ENCODE measurements at regions not wholly inside any gene's neighbourhood (a gene's known extent, or its start where the extent isn't known, plus 50 kb on each side); places are given as distances from the start of the nearest gene placed in this dataset.
"Not testable (repeated sequence)": the region's sequence is repeated elsewhere in the genome, so short reads cannot be mapped to it uniquely, and the experiment has no call there.

DNA sequence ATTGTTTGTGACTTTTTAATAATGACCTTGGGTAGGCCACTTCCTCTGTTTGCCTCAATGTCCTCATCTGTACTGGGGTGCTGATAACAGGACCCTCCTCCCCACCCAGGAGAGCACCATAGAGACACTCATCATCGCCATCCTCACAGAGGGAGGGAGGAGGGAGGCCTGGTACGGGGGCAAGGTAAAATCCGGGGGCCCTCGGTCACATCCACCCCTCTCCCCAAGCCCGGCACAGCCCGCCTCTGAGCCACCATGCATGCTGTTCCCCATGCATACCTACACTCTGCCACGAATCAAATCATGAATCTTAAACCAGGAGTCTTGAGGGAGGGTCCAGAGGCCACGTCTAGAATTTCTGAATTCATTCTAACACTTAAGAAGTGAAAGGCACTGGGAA is 74.9 kb upstream of the IQSEC1 start:
- no peak for DNase-seq

DNA sequence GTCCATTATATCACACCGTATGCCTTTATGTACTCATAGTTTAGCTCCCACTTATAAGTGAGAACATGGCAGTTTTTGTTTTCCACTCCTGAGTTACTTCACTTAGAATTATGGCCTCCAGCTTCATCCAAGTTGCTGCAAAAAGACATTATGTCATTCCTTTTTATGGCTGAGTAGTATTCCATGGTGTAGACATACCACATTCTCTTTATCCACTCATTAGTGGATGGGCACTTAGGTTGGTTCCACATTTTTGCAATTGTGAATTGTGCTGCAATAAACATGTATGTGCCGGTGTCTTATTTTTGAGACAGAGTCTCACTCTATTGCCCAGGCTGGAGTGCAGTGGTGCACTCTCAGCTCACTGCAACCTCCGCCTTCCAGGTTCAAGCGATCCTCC is 74.1 kb upstream of the IQSEC1 start:
- no peak for DNase-seq

DNA sequence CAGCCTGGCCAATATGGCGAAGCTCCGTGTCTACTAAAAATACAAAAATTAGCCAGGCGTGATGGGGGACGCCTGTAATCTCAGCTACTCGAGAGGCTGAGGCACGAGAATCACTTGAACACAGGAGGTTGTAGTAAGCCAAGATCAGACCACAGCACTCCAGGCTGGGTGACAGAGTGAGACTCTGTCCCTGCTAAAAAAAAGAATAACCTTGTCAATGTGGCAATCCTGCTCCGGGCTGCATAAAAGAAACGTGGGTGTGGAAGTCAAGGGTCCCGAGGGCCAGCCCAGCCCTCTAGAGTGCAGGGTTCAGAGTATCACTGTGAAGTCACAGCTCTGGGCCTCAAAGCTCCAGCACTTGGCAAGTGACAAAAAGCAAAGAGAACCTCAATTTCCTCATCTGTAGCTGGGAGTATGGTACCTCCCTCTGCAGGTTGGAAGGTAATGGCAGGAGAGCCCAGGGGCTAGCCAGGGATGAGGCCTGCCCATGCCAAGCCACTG is 73.5 kb upstream of the IQSEC1 start:
- no peak for DNase-seq

- no peak for DNase-seq
Observed at GRCh38 chr3:13145826-13146642, 72.8 kb upstream of the IQSEC1 start.

DNA sequence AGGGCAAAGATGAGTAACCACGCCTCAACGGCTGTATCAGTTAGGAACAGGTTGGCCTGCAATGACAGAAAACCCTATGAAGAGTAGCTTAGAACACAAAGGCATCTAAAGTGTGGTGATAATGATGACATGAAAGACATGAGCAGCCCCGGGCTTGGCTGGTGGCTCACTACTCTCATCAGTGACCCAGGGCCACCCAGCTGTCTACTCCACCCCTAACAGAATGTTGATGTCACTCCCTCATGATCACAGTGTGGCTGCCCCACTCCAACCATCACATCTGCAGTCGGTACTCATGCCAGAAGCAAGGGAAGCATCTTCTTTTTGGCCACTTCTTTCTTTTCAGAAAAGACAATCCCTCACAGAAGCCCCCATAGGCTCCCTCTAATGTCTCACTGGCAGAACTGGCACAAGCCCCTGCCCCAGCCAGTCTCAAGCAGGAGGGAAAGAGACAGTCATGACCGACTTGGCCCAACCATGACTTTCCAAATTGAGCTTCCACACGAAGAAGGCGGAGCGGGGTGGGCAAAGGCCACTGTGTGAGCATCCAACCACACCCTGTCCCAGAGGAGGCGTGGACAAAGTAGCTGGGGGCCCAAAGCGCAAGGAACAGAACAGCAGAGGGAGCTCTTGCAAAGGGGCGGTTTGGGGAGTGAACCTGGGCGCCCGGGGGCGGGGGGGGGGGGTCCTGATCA is 72.0 kb upstream of the IQSEC1 start:
- no peak for DNase-seq

DNA sequence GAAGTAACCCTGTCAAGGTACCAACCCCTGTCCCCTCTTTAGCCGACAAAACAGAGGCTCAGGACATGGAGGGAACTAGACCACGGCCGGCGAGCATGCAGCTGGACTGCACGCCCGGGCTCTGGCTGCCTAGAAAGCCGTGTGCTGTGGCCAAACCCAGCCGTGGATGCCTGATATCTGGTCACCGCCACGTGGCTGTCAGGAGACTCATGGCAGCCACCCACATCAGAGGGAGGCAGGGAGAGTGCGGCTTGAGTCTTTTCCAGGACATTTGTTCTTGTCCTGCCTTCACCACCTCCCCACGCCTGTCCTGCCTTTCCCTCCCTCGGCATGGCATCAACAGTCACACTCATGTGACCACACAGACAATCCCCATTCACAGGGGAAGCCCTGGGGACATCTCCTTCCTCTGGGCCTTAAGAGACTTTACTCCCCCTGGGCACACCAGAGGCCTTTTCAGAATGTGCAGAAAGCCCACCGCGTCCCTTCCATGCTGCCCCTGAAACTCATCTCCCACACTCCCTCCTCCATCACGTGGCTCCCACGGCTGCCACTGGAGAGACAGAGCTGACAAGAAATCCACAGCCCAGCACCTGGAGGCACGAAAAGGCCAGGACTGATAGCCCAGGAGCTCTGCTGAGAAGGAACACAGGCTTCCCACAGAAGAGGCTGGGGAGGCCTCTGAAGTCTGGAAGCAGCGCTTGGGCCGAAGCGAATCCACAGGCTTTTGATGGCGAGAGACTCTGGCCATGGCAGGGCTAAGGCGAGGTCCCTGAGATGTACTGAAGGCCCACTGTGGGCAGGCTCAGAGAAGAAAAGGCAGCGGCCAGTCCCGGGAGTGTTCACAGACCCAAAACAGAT is 71.2 kb upstream of the IQSEC1 start:
- DNase-seq: no peak

GRCh38 chr3:13143381-13144004 is 70.3 kb upstream of the IQSEC1 start:
- DNase-seq: no peak

DNA sequence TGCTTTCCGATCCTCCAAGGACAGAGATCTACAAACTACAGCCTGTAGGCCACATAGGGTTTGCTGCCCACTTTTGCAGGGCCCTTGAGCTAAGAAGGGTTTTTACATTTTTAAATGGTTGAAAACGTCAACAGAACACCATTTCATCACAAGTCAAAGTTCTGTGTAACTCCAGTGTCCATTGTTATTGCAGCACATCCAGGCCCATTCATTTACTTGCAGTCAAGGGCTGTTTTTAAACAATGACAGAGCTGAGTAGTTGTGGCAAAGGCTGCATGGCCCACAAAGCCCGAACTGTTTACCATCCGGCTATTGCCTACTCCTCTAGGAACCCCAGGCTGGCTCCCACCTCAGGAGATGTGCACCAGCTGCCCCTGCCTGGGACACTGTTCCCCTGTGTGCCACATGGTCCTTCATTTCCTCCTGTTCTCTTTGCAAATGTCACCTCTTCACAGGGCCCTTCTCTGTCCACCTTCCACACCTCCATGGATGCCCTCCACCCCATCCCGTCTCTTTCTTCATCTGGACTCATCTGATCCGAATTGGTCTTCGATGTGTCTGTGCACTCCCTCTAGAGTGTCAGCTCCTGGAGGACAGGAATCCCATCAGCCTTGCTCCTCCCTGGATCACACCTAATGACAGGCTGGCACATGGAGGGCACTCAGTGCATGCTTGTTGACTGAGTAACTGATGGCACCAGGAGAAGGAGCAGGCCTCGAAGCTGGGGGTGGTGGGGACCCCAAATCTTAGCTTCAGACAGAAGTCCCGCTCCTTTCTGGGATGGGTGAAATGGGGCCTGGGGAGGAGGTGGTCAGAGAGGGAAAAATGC is 69.5 kb upstream of the IQSEC1 start:
- no peak for DNase-seq

DNA sequence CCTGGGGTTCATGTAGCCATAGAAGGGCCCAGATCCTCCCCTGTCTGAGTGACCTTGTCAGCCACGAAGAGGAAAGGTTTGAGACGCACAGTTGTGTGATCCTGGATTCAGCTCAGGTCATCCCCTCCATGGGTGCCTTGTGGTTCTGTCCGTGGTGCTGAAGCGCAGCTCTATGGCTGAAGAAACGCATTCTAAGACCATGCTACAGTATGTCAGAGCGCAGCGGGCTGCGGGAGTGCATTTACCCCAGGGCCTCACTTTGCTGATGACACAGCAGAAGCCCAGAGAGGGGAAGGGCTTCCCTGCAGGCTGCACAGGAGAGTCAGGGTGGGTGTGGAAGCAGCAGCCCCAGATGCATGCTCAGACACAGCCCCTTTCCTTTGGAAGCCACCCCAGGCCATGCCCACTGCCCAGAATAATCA is 68.8 kb upstream of the IQSEC1 start:
- no peak for DNase-seq

GRCh38 chr3:13141183-13141582 is 68.0 kb upstream of the IQSEC1 start:
- no peak for DNase-seq

- DNase-seq: no peak
Observed at GRCh38 chr3:13140596-13140995, 67.4 kb upstream of the IQSEC1 start.

GRCh38 chr3:13139471-13140065 is 66.3 kb upstream of the IQSEC1 start:
- DNase-seq: no peak

- DNase-seq: no peak
Observed at GRCh38 chr3:13138833-13139145, 65.6 kb upstream of the IQSEC1 start.

- DNase-seq: no peak
Observed at GRCh38 chr3:13137941-13138832, 65.0 kb upstream of the IQSEC1 start.

DNA sequence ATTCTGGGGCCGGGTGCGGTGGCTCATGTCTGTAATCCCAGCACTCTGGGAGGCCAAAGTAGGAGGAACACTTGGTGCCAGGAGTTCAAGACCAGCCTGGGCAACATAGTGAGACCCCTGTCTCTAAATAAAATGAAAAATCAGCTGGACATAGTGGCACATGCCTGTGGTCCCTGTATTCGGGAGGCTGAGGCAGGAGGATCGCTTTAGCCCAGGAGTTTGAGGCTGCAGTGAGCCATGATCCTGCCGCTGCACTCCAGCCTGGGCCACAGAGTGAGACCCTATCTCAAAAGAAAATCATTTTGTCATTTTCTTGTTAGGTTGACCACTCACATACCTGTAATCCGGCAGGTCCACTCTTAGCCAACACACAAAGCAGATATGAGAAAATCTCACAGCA is 63.6 kb upstream of the IQSEC1 start:
- not testable (repeated sequence) for DNase-seq

DNA sequence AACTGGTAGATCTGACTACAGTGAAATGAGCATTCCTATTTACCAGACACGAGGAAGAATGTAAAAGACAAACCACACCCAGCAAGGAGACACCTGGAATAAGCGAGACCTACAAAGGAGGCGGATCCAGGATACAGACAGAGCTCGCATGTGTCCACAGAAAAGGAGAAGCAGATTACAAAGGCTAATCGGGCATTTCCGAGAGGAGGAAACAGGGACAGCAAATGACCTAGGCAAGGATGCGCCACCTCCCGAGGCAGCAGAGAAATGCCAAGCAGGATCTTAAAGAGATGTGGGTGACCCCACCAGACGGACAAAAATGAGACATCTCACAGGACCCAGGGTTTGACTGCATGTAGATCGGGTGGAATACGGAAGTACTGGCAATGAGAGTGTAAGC is 63.2 kb upstream of the IQSEC1 start:
- DNase-seq: no peak

DNA sequence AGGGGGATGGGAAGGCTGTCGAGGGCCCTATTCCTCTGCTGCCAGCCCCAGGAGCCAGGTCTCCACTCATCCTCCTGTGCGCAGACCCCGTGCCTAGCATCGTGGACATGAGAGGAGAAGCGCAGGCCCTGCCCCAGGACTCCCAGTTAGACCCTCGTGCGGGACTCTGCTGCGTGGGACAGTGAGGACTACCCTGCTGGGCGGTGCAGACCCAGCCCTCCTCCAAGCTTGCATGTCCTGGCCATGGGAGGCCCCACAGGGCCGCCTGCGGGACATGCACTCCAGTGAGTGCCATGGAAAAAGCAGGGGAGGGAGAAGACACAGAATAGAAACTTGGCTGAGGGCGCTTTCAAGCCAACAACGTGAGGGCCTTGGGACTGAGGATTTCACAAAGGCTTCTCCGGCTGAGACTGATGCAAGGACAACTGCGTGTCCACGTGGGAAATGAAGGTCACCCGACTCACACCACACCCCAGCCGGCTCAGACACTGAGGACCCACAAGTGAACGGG is 62.6 kb upstream of the IQSEC1 start:
- DNase-seq: no peak

DNA sequence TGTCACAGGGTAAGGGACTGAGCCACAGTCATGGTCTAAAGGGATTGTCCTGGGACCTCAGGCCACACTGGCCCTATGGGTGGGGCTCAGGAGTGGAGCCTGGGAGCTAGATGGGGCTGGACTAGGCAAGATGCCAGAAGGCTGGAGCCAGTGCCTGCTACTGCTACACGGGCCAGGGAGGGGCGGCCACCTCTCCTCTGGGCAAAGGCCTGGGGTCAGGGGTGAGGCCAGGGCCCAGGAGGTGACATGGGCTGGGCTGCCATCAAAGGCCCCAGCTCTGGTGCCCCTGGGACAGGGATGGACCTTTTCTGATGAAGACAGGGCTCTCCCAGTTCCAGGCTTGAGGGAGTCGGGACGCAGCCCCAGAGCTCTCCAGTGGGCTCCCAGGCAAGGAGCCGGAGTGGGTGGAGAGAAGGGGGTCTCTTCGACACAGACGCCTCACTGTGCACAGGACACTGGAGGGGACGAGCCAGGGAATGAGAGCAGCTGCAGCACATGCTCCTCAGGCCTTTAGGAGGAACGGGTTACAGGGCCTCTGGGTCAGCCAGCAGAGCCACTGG is 62.1 kb upstream of the IQSEC1 start:
- no peak for DNase-seq

DNA sequence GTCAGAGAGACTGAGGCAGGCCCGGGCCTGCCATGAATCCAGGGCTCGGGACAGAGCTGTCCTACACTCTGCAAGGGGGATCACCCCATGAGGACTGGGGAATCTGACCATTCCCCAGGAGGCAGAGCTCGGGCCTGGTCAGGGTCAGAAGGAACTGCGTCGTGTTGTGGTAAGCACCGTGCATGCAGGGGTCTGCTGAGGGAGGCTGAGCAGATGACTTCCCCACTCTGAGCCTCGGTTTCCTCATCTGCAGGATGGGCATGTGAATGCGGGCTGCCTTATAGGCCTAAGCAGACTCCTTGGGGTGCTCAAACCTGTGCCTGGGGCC is 61.6 kb upstream of the IQSEC1 start:
- no peak for DNase-seq
